ENCODE measurements at regions not wholly inside any gene's neighbourhood (a gene's known extent, or its start where the extent isn't known, plus 50 kb on each side); places are given as distances from the start of the nearest gene placed in this dataset.

DNA sequence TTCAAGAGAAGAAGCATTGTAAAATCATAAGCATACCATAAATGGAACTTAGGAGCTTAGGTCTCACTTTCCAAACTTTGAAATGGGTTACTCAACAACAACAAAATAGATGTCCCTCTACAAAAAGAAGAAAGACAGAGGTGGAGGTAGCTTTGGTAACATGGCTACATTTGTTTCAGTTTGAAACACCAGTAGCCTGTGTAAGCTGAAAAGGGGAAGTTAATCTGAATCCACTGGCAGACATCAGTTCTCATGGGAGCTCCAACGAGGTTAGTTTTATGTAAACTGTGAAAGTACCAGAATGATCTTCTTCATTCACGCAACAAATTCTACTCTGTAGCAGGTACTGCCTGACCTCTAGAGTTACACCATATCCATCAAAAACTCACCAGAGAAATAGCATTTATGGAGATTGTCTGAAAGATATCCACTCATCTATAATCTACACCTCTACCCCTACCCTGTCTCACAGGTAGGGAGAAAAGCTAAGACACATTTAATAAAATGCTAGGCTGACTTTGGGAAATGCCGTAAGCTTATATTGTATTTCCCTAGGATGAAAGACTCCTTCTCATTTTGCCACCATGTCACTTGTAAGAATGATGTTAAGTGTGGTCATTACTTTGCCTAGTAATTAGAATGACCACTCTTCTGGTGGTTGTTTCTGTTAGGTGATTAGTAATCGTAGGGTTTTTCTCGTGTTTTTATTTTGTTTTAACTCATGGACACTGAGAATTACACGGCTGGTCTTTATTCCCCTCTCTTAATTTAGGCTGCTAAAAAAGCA, 224.1 kb downstream of the ASCL1 start:
- no peak for DNase-seq (ENCODE audit: low spot score)

DNA sequence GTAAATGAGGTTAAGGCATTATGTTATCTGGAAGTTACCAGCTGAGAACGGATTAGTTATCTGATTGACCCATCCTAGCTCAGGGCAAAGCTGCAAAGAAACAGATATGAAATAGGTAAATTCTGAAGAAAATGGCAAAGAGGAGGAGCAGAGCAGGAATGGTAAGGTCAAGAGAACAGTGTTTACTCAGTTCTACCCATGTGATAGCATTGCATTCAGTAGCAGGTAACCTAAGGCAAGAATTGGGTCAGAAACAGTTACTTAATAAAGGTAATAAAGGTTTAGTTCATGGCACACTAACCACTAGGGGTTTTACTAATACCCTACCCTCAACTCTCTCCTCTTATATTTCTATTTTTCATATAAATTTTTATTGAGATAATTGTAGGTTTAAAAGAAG, 224.8 kb downstream of the ASCL1 start:
- DNase-seq (ENCODE audit: low spot score), result no peak

DNA sequence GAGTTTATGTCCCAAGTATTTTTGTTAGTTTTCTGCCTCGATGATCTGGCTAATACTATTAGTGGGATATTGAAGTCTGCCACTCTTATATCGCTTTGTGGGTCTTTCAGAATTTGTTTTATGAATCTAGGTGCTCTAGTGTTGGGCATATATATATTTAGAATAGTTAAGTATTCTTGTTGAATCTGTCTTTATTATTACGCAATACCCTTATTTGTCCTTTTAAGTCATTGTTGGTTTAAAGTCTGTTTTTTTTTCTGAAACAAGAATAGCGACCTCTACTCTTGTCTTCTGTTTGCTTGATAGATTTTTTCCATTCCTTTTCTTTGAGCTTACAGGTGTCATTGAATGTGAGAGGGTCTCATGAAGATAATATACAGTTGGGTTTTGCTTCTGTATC, 239.0 kb downstream of the ASCL1 start:
- no peak for DNase-seq (ENCODE audit: low spot score)

DNA sequence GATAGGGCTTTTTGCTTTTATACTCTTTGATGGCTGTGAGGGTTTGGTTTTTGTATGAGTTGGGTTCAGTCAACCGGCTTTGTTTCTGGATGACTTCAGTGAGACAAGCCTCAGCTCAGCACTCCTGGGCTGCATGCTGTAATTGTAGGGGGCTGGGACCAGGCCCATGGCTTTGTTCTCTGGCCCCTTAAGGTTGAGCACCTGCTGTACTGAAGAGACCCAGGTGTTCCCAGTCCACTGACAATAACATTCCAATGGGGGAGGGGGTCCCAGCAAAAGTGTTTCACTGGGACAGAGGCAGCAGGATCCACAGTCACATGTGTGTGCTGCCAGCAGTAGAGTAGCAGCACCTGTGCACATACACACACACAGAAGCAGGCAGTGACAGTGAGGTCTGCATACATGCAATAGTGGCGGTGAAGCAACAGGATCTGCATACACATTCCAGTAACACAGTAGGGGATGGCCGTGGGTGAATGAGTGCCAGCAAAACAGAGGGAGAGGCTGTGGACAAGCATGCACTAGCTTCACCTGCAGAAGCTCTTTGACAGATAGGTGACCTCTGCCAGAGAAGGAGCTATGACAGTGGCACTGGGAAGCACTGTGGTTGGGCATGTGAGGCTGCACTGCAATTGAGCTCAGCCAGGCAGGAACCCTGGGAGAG, 240.4 kb downstream of the ASCL1 start:
- DNase-seq (ENCODE audit: low spot score), result no peak

DNA sequence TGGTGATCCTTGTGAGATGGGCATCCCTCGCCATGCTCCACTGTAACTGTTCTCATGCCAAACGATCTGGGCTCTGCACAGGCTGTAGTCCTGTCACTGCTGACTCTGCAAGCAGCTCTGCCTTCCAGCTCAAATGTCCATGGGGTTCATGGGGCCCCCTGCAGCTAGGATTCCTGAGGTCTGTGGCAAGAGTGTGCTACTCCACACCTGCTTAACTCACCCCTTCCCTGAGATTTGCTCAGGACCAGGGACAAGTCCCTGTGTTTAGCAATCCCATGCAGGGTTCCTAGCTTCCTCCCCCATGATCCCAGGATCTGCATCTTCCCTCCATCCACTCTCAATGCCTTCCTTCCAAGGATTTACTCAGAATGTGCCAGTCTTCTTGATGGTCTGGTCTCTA, 241.0 kb downstream of the ASCL1 start:
- no peak for DNase-seq (ENCODE audit: low spot score)

DNA sequence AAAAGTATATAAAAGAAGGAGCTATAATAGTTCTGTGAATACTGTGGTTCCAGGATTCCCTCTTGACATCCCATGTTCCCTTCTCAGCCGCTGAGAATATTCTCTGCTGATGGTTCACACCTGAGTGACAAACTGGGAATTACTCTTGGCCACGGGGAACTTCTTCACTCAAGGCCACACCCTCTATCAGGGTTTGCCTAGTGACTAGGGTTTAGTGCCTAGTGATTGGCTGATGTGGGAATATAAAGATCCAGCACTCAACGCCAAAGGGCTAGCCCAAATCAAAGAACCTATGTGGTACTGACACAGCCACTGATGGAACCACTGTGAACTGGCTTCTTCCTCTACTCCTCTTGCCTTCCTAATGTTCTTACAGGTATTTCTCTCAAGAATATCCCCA, 248.4 kb downstream of the ASCL1 start:
- no peak for DNase-seq (ENCODE audit: low spot score)

DNA sequence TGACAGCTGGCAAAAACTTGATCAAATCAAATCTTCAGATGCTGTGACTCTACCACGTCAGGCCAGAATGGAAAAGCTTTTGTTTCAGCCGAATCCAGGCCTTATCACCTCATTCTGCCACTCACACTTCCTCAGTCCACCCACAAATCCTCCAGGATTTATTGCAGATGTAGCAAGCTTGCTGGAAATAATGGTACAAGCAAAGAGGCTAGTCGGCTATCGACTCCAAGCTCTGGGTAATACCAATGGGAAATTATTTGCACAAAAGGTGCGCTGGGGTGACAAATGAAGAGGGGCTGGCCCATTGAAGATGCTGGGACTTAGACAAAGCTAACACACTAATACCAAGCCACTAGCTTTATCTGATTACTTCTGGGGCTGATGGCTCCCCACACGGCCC, 250.5 kb downstream of the ASCL1 start:
- no peak for DNase-seq (ENCODE audit: low spot score)

DNA sequence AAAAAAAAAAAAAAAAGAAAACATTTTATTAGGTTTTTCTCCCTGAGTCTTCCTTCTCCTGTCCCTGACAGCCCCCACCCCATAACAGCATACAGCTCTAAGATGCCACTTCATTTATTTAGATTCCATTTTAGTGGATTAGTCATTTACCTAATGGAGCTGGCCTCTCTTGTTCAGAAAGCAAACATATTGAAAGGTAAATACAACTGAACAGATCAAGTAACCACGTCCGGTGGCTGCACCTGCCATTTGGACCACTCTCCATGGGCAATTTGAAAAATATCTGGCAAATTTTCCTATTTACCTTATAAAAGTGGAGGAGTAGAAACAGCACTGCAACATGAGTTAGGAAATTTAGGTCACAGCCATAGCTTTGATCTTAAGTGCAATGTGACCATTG, 254.6 kb downstream of the C12orf42 start:
- DNase-seq (ENCODE audit: low spot score), result no peak

DNA sequence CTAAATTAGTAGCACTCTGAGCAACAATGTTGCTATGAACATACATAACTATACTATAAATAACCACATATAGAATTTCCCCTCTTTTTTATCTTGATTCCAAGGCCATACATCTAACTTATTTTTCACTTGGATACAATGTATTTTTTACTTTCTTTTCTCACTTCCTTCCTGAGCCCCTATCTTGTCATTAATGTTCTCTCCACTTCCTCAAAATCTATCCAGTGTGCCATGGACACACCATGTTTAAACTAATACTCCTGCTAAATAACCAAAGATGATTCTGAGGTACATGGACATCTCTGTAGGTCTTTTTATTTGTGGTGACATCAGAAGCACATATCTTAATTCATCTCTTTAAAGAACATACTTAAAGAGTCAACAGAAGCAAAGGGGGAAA, 251.2 kb downstream of the C12orf42 start:
- no peak for DNase-seq (ENCODE audit: low spot score)

DNA sequence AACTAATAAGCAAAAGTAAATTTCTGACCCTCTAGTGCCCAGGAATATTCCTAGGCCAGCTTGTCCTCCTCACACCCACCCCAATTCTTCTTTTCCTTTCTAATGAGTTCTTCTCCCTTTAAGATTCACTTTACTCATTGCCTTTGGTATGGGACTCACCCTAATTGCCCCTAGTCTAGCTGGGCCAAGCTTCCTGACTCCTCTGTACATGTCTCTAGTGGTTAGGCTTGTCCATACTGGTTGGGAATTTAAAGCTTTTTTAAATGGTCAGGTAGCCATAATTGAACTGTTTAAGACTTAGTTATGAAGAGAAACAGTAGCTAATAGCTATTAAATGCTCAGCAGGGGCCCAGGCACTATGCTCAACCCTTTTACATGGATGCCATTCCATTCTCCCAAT, 248.2 kb downstream of the C12orf42 start:
- DNase-seq (ENCODE audit: low spot score), result no peak

DNA sequence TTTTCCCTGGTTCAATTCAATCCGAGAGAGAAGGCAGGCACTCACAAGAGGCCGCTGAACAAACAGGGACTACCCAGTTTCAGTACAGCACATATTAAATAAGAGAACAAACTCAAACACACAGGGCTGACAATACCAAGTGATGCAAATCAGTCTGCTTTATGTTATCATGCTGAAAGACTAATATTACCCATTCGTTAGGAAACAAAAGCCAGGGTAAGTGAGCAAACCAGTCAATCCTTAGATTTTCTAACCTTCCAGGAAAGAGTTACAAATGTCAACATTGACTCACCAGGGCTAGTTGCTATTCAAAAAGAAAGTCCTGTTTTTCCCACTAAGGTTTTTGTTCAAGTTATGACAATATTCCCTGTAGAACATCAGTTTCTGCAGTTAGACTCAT, 246.2 kb downstream of the C12orf42 start:
- no peak for DNase-seq (ENCODE audit: low spot score)

DNA sequence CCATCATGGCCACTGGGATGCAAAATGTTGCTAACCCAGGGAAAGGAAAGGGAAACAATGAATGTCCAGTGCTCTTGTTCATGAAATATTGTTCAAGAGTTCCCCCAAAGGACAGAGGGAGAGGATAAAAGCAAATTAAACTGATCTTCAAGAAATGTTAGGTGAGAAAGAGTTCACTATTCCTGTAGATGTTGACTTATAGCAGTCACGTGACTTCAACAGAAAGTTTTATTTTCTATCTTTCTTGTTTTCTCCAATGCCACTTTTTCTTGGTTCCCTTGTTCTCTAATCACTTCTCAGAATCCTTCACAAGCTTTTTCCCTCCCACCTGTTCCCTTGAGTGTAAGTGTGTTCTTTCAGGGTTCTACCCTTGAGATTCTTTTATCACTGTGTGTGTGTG, 245.3 kb downstream of the C12orf42 start:
- no peak for DNase-seq (ENCODE audit: low spot score)
